BJ (cell line): ENCODE measurements at regions not wholly inside any gene's neighbourhood (a gene's known extent, or its start where the extent isn't known, plus 50 kb on each side); places are given as distances from the start of the nearest gene placed in this dataset.

ENCODE experiments used
- CTCF ChIA-PET: fragments of 350-600 bp; formaldehyde crosslinking; extraction: SDS; loops from one replicate; lab custom pipeline; 2021; ENCODE audit warnings: antibody characterized with exemption, inconsistent platforms; lab: Yijun Ruan, JAX
- POLR2A ChIA-PET: fragments of 300-600 bp; sonication (Branson Sonifier 250); formaldehyde crosslinking; extraction: SDS; loops from one replicate; lab custom pipeline; 2021; ENCODE audit warnings: antibody characterized with exemption; lab: Charles Lee
- DNase-seq: peaks from one replicate; pipeline ENCODE4 v3.0.0-alpha.2; 2011; ENCODE audit warnings: low read depth
- H3K27me3 ChIP-seq: 2 replicates; pipeline ENCODE4 v1.6.0; 2011; ENCODE audit warnings: low read length; ENCODE audit not compliant: control insufficient read depth, insufficient read depth
- H3K36me3 ChIP-seq: 2 replicates; pipeline ENCODE4 v1.5.1; 2011; ENCODE audit warnings: low read length; ENCODE audit not compliant: control insufficient read depth, insufficient read depth
- H3K4me3 ChIP-seq: 2 replicates; pipeline ENCODE4 v1.5.1; 2011; ENCODE audit warnings: low read depth, mild to moderate bottlenecking, control low read depth, low read length
- CTCF ChIP-seq: IDR thresholded peaks from 2 replicates; pipeline ENCODE4 v1.5.1; 2011; ENCODE audit warnings: low read depth, mild to moderate bottlenecking, control low read depth, inconsistent platforms, low read length, moderate library complexity; ENCODE audit not compliant: insufficient read depth

GRCh38 chr14:63800083-63800482 lies 52.7 kb upstream of the SYNE2 start:
- Histone ChIP-seq H3K36me3 (no peaks in the 10 kb centered on the region), H3K27me3 (no peaks in the 10 kb centered on the region), H3K4me3 (no peak overlapping the region)
- no peak for DNase-seq
- no peak for TF ChIP-seq CTCF
- POLR2A ChIA-PET: interaction anchor here (0.6 kb wide), 1 partner anchor 505 kb away, joined by 3 read pairs; no protein-coding TSS in a partner anchor
- CTCF ChIA-PET: interaction anchor here (0.7 to 4.2 kb wide), 9 partner anchors 12 to 504 kb away, joined by 3 to 36 read pairs (median 5); partner anchors contain the start of gene ESR2

DNA sequence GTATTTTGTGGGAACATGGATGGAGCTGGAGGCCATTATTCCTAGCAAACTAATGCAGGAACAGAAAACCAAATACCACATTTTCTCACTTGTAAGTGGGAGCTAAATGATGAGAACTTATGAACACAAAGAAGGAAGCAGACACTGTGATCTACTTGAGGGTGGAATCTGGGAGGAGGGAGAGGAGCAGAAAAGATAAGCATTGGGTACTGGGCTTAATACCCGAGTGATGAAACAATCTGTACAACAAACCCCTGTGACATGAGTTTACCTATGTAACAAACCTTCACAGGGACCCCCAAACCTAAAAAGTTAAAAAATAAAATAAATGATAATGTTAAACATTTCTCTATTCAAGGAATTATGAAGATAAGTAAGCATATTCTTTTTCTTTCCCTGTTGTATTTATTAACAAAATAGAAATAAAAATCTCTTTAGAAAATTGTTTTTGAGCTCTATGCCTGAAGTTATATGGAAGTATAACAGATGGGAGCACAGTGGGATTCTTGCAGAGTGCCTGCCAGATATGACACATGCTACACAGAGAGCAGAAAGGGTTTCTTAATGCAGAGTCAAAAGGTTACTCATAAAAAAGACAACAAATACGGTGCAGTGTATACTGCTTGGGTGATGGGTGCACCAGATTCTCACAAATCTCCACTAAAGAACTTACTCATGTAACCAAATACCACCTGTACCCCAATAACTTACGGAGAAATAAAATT lies 52.0 kb upstream of the SYNE2 start:
- no peak for TF ChIP-seq CTCF
- no peak for DNase-seq
- Histone ChIP-seq H3K4me3 (no peak overlapping the region), H3K27me3 (no peaks in the 10 kb centered on the region), H3K36me3 (no peaks in the 10 kb centered on the region)
- POLR2A ChIA-PET: no interaction called here
- CTCF ChIA-PET: interaction anchor here (0.8 to 4.2 kb wide), 6 partner anchors 196 to 503 kb away, joined by 3 to 36 read pairs (median 5); partner anchors contain the start of gene ESR2
